Heart left ventricle (tissue), 16 donors: ENCODE measurements at regions not wholly inside any gene's neighbourhood (a gene's known extent, or its start where the extent isn't known, plus 50 kb on each side); places are given as distances from the start of the nearest gene placed in this dataset.

Source experiments
- ATAC-seq, 4 donors: fragments of 200-7000 bp; cut with Tn5 transposase; one replicate each; pipeline ENCODE4 v1.9.1; 2020 to 2022; ENCODE audit warnings: moderate library complexity in 4 of 4, mild to moderate bottlenecking in 3 of 4, moderate number of reproducible peaks in 1 of 4
- DNase-seq, 5 donors: peaks; one replicate each; pipeline ENCODE4 v3.0.0-alpha.2; 2020
- H3K27ac ChIP-seq, 12 donors: fragments of 200-600 bp; sonication (generic) in 4 of 12; one replicate each; pipeline versions ENCODE4 v1.5.0 to v1.8.0; 2016 to 2022; ENCODE audit warnings: mild to moderate bottlenecking in 2 of 12
- H3K27me3 ChIP-seq, 9 donors: fragments of 200-600 bp; sonication (generic) in 2 of 9; one replicate each; pipeline versions ENCODE4 v1.5.1 to v1.8.0; 2016 to 2022; ENCODE audit warnings: mild to moderate bottlenecking in 3 of 9
- H3K36me3 ChIP-seq, 9 donors: fragments of 200-600 bp; sonication (generic) in 2 of 9; one replicate each; pipeline versions ENCODE4 v1.5.0 to v1.8.0; 2018 to 2022; ENCODE audit warnings: mild to moderate bottlenecking in 2 of 9
- H3K4me1 ChIP-seq, 12 donors: fragments of 200-600 bp; sonication (generic) in 4 of 12; one replicate each; pipeline versions ENCODE4 v1.5.0 to v1.8.0; 2016 to 2022; ENCODE audit warnings: mild to moderate bottlenecking in 3 of 12
- H3K4me3 ChIP-seq, 12 donors: fragments of 200-600 bp; sonication (generic) in 4 of 12; one replicate each; pipeline versions ENCODE4 v1.5.0 to v1.8.0; 2017 to 2022; ENCODE audit warnings: mild to moderate bottlenecking in 9 of 12, moderate library complexity in 4 of 12
- H3K9me3 ChIP-seq, 12 donors: fragments of 200-600 bp; sonication (generic) in 4 of 12; one replicate each; pipeline versions ENCODE4 v1.5.0 to v1.8.0; 2016 to 2022; ENCODE audit warnings: mild to moderate bottlenecking in 1 of 12
- CTCF ChIP-seq, 12 donors: fragments of 200-600 bp; sonication (generic) in 4 of 12; IDR thresholded peaks; one replicate each; pipeline versions ENCODE4 v1.5.0 to v1.8.0; 2018 to 2022; ENCODE audit warnings: antibody characterized with exemption in 12 of 12, mild to moderate bottlenecking in 5 of 12
- POLR2A ChIP-seq, 2 donors: fragments of 450-650 bp; IDR thresholded peaks; one replicate each; pipeline ENCODE4 v1.6.1; 2017; ENCODE audit warnings: antibody characterized with exemption in 2 of 2, mild to moderate bottlenecking in 2 of 2, moderate library complexity in 2 of 2
- WGBS, 4 donors: extraction: QIAGEN DNeasy Blood & Tissue Kit in 2 of 4; methylation state at CpG; one replicate each; pipeline versions ENCODE4 v1.1.5 to v1.1.7; 2013 to 2018; 5-methylcytosine and 5-hydroxymethylcytosine counted together
- intact Hi-C, 10 donors: fragments of 100-400 bp; cut with DNase I; formaldehyde crosslinking; loops; one replicate each; pipeline versions ENCODE4 v1.11.1 to v1.14.2; 2022
- donor health status: ischemic (EF 13 %, LVEDD 7.1; RV severe dilation, severe dysfunction).
- donor health status: healthy with polysubstance abuse.
- donor health status: DM: no; HTN: yes; CAD: no.
- donor health status: DM: no; HTN: no; CAD: no.
- donor health status: ischemic (EF 25% LVEDD 6.9; RV normal size, moderate dysfunction).
- donor health status: ischemic (EF 25% LVEDD 5.7; RV mildly dilated, moderate dysfunction).
- donor health status: healthy.
- donor health status: DM: yes; HTN: yes; CAD: no.
- donor health status: ischemic (EF 35%, LVEDD 5.7; RV mildly dilated, moderate dysfunction).
- donor health status: nonischemic (EF 11% LVEDD 7.7; RV severe dilation, severe dysfunction).
- donor health status: DM: yes; HTN: yes; CAD: no.
- donor health status: PGD.
- donor health status: ischemic (EF 29% LVEDD 5.4; RV normal size, mild dysfunction).
- donor health status: nonischemic (EF 23%, LVEDD 6.1; RV moderate dilation, normal function).

- Histone ChIP-seq H3K4me1 (no peaks in the 10 kb centered on the region), H3K9me3 (peaks cover 0 to 31% (median 17%) of the 10 kb centered on the region in 12 donors), H3K4me3 (no peak overlapping the region), H3K36me3 (no peaks in the 10 kb centered on the region), H3K27ac (no peak overlapping the region), H3K27me3 (no peaks in the 10 kb centered on the region)
- intact Hi-C loops, result no loop called here
- DNase-seq (no peak), ATAC-seq (no peak)
- no peak for TF ChIP-seq CTCF (IDR thresholded peaks at IDR 0.05)
- TF ChIP-seq POLR2A (IDR thresholded peaks at IDR 0.05), result no peak
These were observed 383.0 kb downstream of the PMP22 start for GRCh38 chr17:14882131-14882530.

DNA sequence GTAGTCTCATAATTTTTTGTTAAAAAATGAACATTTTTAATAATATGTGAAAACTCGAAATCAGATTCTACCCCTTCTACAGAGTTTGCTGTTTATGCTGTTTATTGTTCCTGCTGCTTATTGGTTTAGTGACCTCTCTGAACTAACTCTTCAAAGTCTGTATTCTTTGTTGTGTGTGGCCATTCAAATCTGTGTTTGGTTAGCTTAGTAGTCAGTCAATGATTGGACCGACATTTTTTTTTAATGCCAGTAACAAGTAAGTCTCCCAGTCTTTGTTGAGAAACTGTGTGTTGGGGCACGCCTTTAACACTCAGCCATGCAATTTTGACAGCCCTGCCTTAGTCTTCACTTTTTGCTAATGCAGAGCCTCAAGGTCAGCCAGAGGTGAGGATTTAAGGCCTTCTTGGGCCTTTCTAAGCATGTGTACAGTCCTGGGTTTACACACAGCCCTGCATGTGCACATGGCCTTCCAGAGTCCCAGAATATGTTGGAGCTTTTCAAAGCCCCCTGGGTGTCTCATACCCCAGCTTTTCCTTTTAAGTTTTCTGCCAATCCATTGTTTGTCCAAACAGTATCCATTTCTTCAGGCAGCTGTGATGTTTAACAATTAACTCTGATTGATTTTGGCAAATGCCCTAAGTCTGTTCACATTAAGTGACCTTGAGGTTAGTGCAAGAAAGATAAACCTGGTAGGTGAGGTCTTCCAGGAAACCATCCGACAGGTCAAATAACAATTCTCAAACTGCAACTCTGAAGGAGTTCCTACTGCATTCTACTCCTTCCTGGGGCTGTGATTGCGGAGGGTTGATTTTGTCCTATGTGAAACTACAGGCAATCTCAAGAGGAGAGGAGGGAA lies 389.3 kb downstream of the PMP22 start:
- intact Hi-C loops, result no loop called here
- no peak overlapping the region for H3K27ac ChIP-seq
- H3K4me1 ChIP-seq, result no peaks in the 10 kb centered on the region
- no peaks in the 10 kb centered on the region for H3K9me3 ChIP-seq
- 85 to 91% (median 87%) methylated on average over 5 of the region's 5 CpGs for WGBS, 4 donors
- no peaks in the 10 kb centered on the region for H3K27me3 ChIP-seq
- no peak overlapping the region for H3K4me3 ChIP-seq
- no peak for ATAC-seq
- no peak for DNase-seq
- H3K36me3 ChIP-seq, result no peaks in the 10 kb centered on the region
- no peak for TF ChIP-seq CTCF (IDR thresholded peaks at IDR 0.05)
- no peak for TF ChIP-seq POLR2A (IDR thresholded peaks at IDR 0.05)

DNA sequence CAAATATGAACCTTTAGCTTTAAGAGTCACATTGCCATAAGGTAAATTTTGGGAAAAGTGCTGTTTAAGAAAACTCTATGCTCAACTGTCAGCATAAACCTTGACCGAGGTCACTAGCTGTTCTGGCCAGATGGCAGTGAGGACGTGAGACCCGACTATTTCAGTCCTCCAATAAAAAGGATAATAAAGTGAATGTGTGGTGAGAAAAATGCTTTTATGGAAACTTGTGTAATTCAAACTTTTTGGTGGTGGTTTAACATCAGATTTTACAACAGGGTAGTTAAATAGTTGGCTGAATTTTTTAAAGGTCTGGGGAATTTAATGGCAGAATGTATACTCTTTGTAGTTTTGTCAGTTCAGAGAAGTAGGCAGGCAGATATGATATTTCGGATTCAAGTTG lies 391.1 kb downstream of the PMP22 start:
- no peaks in the 10 kb centered on the region for H3K9me3 ChIP-seq
- H3K4me1 ChIP-seq, result no peaks in the 10 kb centered on the region
- no peak for TF ChIP-seq CTCF (IDR thresholded peaks at IDR 0.05)
- no peak for TF ChIP-seq POLR2A (IDR thresholded peaks at IDR 0.05)
- WGBS, 4 donors, result 81 to 87% (median 84%) methylated on average over 4 of the region's 4 CpGs
- H3K4me3 ChIP-seq, result no peak overlapping the region
- H3K36me3 ChIP-seq, result no peaks in the 10 kb centered on the region
- DNase-seq (no peak), ATAC-seq (no peak)
- intact Hi-C loops, result no loop called here
- no peak overlapping the region for H3K27ac ChIP-seq
- no peaks in the 10 kb centered on the region for H3K27me3 ChIP-seq

DNA sequence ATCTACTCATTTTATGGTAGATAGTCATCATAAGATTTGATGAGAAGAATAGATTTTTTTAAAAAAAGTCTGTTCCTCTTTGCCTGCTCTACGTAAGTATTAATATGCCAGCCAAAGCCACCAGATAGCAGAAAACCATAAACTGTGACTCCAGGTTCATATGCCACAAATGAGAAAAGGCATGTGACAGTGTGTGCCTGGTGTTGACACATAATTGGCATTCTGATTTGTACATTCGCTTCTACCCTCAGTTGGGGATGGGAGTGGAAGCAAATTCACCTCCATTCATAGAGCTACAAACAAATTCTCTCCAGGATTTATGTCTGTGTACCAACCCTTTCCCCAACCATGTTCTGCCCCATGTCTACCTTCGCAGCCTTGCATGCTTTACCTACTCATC lies 391.6 kb downstream of the PMP22 start:
- Histone ChIP-seq H3K36me3 (no peaks in the 10 kb centered on the region), H3K27ac (no peak overlapping the region), H3K27me3 (no peaks in the 10 kb centered on the region), H3K4me3 (no peak overlapping the region), H3K9me3 (no peaks in the 10 kb centered on the region), H3K4me1 (no peaks in the 10 kb centered on the region)
- ATAC-seq, result no peak
- TF ChIP-seq POLR2A (IDR thresholded peaks at IDR 0.05) (no peak), CTCF (IDR thresholded peaks at IDR 0.05) (no peak)
- WGBS, 4 donors, result 65 to 80% (median 70%) methylated on average over 3 of the region's 3 CpGs
- DNase-seq, result no peak
- intact Hi-C loops, result no loop called here
